PC-9 (cell line): ENCODE measurements at regions not wholly inside any gene's neighbourhood (a gene's known extent, or its start where the extent isn't known, plus 50 kb on each side); places are given as distances from the start of the nearest gene placed in this dataset.

Source experiments
- BruUV-seq: library from RNA; stranded (reverse); fragments of 400-500 nt; replicated peaks from 2 replicates; lab custom pipeline; 2021; lab: Mats Ljungman, UMichigan
- CTCF ChIA-PET: fragments of 300-600 bp; sonication (Branson Sonifier 250); formaldehyde crosslinking; loops from one replicate; lab custom pipeline; 2022; ENCODE audit warnings: antibody characterized with exemption; lab: Charles Lee
- POLR2A ChIA-PET: fragments of 300-600 bp; sonication (Branson Sonifier 250); formaldehyde crosslinking; loops from one replicate; lab custom pipeline; 2022; ENCODE audit warnings: antibody characterized with exemption; ENCODE audit not compliant: unreplicated experiment; lab: Charles Lee
- DNase-seq, 2 experiments: peaks; one replicate each; pipeline versions ENCODE4 v3.0.0 to v3.0.0-alpha.2; 2015 to 2022; ENCODE audit warnings: mixed read lengths in 1 of 2
- H2AFZ ChIP-seq: fragments of 200-600 bp; sonication (generic); 2 replicates; pipeline ENCODE4 v1.8.1; 2017; ENCODE audit warnings: antibody characterized with exemption
- H3F3A ChIP-seq: fragments of 200-600 bp; sonication (generic); 2 replicates; pipeline ENCODE4 v1.8.1; 2017; ENCODE audit warnings: antibody characterized with exemption, mild to moderate bottlenecking, low read depth; ENCODE audit not compliant: insufficient read depth
- H3K27ac ChIP-seq: fragments of 200-600 bp; sonication (generic); 2 replicates; pipeline ENCODE4 v1.6.1; 2016; ENCODE audit warnings: mixed run types
- H3K27me3 ChIP-seq: fragments of 200-600 bp; sonication (generic); 2 replicates; pipeline ENCODE4 v1.6.1; 2016; ENCODE audit warnings: low read depth, mixed run types; ENCODE audit not compliant: insufficient read depth
- H3K36me3 ChIP-seq: fragments of 200-600 bp; sonication (generic); 2 replicates; pipeline ENCODE4 v1.6.1; 2016; ENCODE audit warnings: low read depth, mixed run types
- H3K4me1 ChIP-seq: fragments of 200-600 bp; sonication (generic); replicated peaks from 2 replicates; pipeline ENCODE4 v1.6.1; 2016; ENCODE audit warnings: mixed run types; ENCODE audit not compliant: insufficient read depth
- H3K4me2 ChIP-seq: fragments of 200-600 bp; sonication (generic); 2 replicates; pipeline ENCODE4 v1.6.1; 2017; ENCODE audit warnings: mixed run types
- H3K4me3 ChIP-seq: fragments of 200-600 bp; sonication (generic); 2 replicates; pipeline ENCODE4 v1.6.1; 2016; ENCODE audit warnings: mixed run types
- H3K79me2 ChIP-seq: fragments of 200-600 bp; sonication (generic); 2 replicates; pipeline ENCODE4 v1.6.1; 2017; ENCODE audit warnings: low read depth, mixed run types
- H3K9me2 ChIP-seq: fragments of 200-600 bp; sonication (generic); 2 replicates; pipeline ENCODE4 v1.8.1; 2017; ENCODE audit warnings: mild to moderate bottlenecking; ENCODE audit not compliant: insufficient read depth
- H3K9me3 ChIP-seq: fragments of 200-600 bp; sonication (generic); 2 replicates; pipeline ENCODE4 v1.8.1; 2016; ENCODE audit warnings: low read depth; ENCODE audit not compliant: insufficient read depth
- H4K20me1 ChIP-seq: fragments of 200-600 bp; sonication (generic); 2 replicates; pipeline ENCODE4 v1.8.1; 2017; ENCODE audit not compliant: insufficient read depth
- CTCF ChIP-seq: fragments of 200-600 bp; sonication (generic); conservative IDR thresholded peaks from 2 replicates; pipeline ENCODE4 v1.6.1; 2017; ENCODE audit warnings: mixed run types, antibody characterized with exemption, mild to moderate bottlenecking, moderate library complexity
- EZH2 ChIP-seq: fragments of 200-600 bp; sonication (generic); IDR thresholded peaks from 2 replicates; pipeline ENCODE4 v1.8.0; 2017; ENCODE audit warnings: antibody characterized with exemption, low read depth
- intact Hi-C: fragments of 100-400 bp; cut with micrococcal nuclease; formaldehyde crosslinking; loops from one replicate; pipeline ENCODE4 v1.10.0; 2022; ENCODE audit not compliant: unreplicated experiment

- ChIA-PET POLR2A (no interaction called here), CTCF (no interaction called here)
- no peak overlapping the region for H3K27ac ChIP-seq
- H3K9me2 ChIP-seq, result no peaks in the 10 kb centered on the region
- H4K20me1 ChIP-seq, result no peaks in the 10 kb centered on the region
- H3K4me3 ChIP-seq, result no peak overlapping the region
- no peak for TF ChIP-seq EZH2
- TF ChIP-seq CTCF, result no peak
- H3K9me3 ChIP-seq, result no peaks in the 10 kb centered on the region
- no TSS peak for BruUV-seq
- H2AFZ ChIP-seq, result no peak overlapping the region
- no peaks in the 10 kb centered on the region for H3K27me3 ChIP-seq
- no peaks in the 10 kb centered on the region for H3F3A ChIP-seq
- H3K4me2 ChIP-seq, result no peak overlapping the region
- no peaks in the 10 kb centered on the region for H3K36me3 ChIP-seq
- H3K79me2 ChIP-seq, result no peaks in the 10 kb centered on the region
- no peaks in the 10 kb centered on the region for H3K4me1 ChIP-seq
- no peak for DNase-seq
- intact Hi-C loops, result no loop called here
Measured at GRCh38 chr21:36547464-36547863, 67.5 kb upstream of the CLDN14 start.

- H3K79me2 ChIP-seq, result no peaks in the 10 kb centered on the region
- H3K27ac ChIP-seq, result no peak overlapping the region
- no peaks in the 10 kb centered on the region for H3K36me3 ChIP-seq
- DNase-seq, result no peak
- no peaks in the 10 kb centered on the region for H4K20me1 ChIP-seq
- H3F3A ChIP-seq, result no peaks in the 10 kb centered on the region
- intact Hi-C loops, result no loop called here
- H3K4me1 ChIP-seq, result no peaks in the 10 kb centered on the region
- BruUV-seq, result no TSS peak
- no peak overlapping the region for H3K4me3 ChIP-seq
- CTCF ChIA-PET, result interaction anchor here (0.7 kb wide), 1 partner anchor 94 kb away, joined by 6 read pairs; no protein-coding TSS in a partner anchor
- no peak overlapping the region for H3K4me2 ChIP-seq
- TF ChIP-seq CTCF, result no peak
- TF ChIP-seq EZH2, result no peak
- POLR2A ChIA-PET, result no interaction called here
- no peaks in the 10 kb centered on the region for H3K9me2 ChIP-seq
- H3K9me3 ChIP-seq, result no peaks in the 10 kb centered on the region
- no peaks in the 10 kb centered on the region for H3K27me3 ChIP-seq
- no peak overlapping the region for H2AFZ ChIP-seq
Measured at GRCh38 chr21:36548866-36549265, 68.9 kb upstream of the CLDN14 start.

GRCh38 chr21:36549470-36549869, 69.5 kb upstream of the CLDN14 start:
- Histone ChIP-seq H3K4me3 (no peak overlapping the region), H2AFZ (no peak overlapping the region), H3F3A (no peaks in the 10 kb centered on the region), H3K4me1 (no peaks in the 10 kb centered on the region), H3K27ac (no peak overlapping the region), H4K20me1 (no peaks in the 10 kb centered on the region), H3K27me3 (no peaks in the 10 kb centered on the region), H3K79me2 (no peaks in the 10 kb centered on the region), H3K9me3 (no peaks in the 10 kb centered on the region), H3K9me2 (no peaks in the 10 kb centered on the region), H3K4me2 (no peak overlapping the region), H3K36me3 (no peaks in the 10 kb centered on the region)
- no peak for DNase-seq
- CTCF ChIA-PET, result no interaction called here
- no TSS peak for BruUV-seq
- POLR2A ChIA-PET, result no interaction called here
- TF ChIP-seq EZH2 (no peak), CTCF (no peak)
- intact Hi-C loops, result no loop called here
